ENCODE measurements at regions not wholly inside any gene's neighbourhood (a gene's known extent, or its start where the extent isn't known, plus 50 kb on each side); places are given as distances from the start of the nearest gene placed in this dataset.

DNA sequence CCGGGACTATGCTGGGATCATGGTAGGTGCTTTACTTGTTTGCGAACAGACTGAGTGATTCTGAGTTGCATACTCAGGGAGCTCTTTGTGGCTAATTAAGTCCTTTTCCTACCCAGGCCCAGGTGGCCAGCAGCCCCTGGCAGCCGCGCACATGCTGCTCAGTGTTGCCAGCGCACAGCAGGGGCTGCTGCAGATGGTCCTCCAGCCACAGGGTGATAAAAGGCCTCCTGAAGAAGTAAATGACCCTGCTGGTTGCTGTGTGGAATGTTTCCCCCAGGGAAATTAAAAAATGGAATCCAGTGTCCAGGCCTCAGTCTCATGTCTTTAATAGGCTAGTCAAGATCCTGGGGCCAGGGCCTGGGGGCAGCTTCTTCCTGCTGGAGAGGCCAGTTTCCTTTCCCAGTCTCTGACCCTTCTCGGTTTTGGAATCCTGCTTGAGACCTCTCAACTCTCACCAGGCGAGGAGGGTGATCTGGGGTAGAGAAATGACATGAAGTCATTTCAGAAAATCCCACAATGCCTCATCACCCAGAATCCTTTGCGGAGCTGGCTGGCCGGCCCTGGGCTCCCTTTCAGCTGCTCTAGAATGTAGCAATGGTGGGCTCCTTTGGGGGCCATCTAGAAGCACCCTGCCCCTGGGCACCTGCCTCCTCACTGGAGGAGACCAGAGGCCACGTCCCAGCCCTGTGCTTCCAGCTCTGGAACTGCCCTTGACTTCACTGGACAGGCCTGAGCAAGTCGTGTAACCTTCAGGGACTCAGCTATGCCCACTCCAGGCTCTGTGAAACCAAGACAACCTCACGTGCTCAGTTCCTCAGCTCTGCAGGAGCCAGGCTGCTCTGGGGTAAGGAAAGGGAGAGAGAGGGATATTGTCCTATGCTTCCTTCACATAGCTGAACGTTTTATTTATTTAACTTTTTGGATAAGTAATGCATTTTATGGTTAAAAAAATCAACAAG is 131.4 kb downstream of the MRPS6 start:
- H3K27ac ChIP-seq (ENCODE audit: extremely low read length, insufficient read depth, low read length) = no peak overlapping the region
- H3K4me1 ChIP-seq (ENCODE audit: insufficient read depth, low read length) = peaks cover 38% of the 10 kb centered on the region
- ChIA-PET POLR2A (no interaction called here), CTCF (ENCODE audit: low intra/inter-chr PET ratio, low total read pairs) (no interaction called here)
- peak overlapping the region; percentile 9; the same call in 1 of the 2 replicates for H3K4me2 ChIP-seq (ENCODE audit: low read depth, low read length)
- no peaks in the 10 kb centered on the region for H3K79me2 ChIP-seq (ENCODE audit: insufficient read depth, low read length)
- intact Hi-C loops (cut with micrococcal nuclease; ENCODE audit: unreplicated experiment) (loop anchor here (5.0 to 10.0 kb wide), 3 partner anchors 72 to 1610 kb away; no protein-coding TSS in a partner anchor), in situ Hi-C loops (cut with HindIII; ENCODE audit: extremely low pct_ligation_motif_present, low pct_unique_long_range_greater_than_20kb) (loop anchor here (5.0 to 10.0 kb wide), 2 partner anchors 130 to 282 kb away; partner anchors contain the start of genes MRPS6 and SLC5A3)
- TF ChIP-seq TEAD2 (CRISPR knock-in tag; IDR thresholded peaks at IDR 0.05) (no peak), ZNF589 (CRISPR knock-in tag; conservative IDR thresholded peaks at IDR 0.05) (no peak), DPF2 (CRISPR knock-in tag; IDR thresholded peaks at IDR 0.05; ENCODE audit: borderline replicate concordance, low read depth) (no peak), NFKB2 (CRISPR knock-in tag; IDR thresholded peaks at IDR 0.05; ENCODE audit: borderline replicate concordance) (no peak), MED8 (CRISPR knock-in tag; IDR thresholded peaks at IDR 0.05; ENCODE audit: insufficient replicate concordance) (no peak)
- TF ChIP-seq, protein P1, sequence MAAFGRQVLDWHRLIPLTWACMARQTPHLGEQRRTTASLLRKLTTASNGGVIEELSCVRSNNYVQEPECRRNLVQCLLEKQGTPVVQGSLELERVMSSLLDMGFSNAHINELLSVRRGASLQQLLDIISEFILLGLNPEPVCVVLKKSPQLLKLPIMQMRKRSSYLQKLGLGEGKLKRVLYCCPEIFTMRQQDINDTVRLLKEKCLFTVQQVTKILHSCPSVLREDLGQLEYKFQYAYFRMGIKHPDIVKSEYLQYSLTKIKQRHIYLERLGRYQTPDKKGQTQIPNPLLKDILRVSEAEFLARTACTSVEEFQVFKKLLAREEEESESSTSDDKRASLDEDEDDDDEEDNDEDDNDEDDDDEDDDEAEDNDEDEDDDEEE (CRISPR knock-in tag; IDR thresholded peaks at IDR 0.05) = no peak
- TF ChIP-seq, protein P2, sequence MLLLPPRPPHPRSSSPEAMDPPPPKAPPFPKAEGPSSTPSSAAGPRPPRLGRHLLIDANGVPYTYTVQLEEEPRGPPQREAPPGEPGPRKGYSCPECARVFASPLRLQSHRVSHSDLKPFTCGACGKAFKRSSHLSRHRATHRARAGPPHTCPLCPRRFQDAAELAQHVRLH (CRISPR knock-in tag; IDR thresholded peaks at IDR 0.05; ENCODE audit: borderline replicate concordance, low read depth) = no peak
- TF ChIP-seq, protein P3, sequence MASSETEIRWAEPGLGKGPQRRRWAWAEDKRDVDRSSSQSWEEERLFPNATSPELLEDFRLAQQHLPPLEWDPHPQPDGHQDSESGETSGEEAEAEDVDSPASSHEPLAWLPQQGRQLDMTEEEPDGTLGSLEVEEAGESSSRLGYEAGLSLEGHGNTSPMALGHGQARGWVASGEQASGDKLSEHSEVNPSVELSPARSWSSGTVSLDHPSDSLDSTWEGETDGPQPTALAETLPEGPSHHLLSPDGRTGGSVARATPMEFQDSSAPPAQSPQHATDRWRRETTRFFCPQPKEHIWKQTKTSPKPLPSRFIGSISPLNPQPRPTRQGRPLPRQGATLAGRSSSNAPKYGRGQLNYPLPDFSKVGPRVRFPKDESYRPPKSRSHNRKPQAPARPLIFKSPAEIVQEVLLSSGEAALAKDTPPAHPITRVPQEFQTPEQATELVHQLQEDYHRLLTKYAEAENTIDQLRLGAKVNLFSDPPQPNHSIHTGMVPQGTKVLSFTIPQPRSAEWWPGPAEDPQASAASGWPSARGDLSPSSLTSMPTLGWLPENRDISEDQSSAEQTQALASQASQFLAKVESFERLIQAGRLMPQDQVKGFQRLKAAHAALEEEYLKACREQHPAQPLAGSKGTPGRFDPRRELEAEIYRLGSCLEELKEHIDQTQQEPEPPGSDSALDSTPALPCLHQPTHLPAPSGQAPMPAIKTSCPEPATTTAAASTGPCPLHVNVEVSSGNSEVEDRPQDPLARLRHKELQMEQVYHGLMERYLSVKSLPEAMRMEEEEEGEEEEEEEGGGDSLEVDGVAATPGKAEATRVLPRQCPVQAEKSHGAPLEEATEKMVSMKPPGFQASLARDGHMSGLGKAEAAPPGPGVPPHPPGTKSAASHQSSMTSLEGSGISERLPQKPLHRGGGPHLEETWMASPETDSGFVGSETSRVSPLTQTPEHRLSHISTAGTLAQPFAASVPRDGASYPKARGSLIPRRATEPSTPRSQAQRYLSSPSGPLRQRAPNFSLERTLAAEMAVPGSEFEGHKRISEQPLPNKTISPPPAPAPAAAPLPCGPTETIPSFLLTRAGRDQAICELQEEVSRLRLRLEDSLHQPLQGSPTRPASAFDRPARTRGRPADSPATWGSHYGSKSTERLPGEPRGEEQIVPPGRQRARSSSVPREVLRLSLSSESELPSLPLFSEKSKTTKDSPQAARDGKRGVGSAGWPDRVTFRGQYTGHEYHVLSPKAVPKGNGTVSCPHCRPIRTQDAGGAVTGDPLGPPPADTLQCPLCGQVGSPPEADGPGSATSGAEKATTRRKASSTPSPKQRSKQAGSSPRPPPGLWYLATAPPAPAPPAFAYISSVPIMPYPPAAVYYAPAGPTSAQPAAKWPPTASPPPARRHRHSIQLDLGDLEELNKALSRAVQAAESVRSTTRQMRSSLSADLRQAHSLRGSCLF (CRISPR knock-in tag; IDR thresholded peaks at IDR 0.05; ENCODE audit: borderline replicate concordance) = no peak
- TF ChIP-seq, protein P4, sequence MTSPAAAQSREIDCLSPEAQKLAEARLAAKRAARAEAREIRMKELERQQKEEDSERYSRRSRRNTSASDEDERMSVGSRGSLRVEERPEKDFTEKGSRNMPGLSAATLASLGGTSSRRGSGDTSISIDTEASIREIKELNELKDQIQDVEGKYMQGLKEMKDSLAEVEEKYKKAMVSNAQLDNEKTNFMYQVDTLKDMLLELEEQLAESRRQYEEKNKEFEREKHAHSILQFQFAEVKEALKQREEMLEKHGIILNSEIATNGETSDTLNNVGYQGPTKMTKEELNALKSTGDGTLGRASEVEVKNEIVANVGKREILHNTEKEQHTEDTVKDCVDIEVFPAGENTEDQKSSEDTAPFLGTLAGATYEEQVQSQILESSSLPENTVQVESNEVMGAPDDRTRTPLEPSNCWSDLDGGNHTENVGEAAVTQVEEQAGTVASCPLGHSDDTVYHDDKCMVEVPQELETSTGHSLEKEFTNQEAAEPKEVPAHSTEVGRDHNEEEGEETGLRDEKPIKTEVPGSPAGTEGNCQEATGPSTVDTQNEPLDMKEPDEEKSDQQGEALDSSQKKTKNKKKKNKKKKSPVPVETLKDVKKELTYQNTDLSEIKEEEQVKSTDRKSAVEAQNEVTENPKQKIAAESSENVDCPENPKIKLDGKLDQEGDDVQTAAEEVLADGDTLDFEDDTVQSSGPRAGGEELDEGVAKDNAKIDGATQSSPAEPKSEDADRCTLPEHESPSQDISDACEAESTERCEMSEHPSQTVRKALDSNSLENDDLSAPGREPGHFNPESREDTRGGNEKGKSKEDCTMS (CRISPR knock-in tag; conservative IDR thresholded peaks at IDR 0.05) = no peak
- TF ChIP-seq, protein P5, sequence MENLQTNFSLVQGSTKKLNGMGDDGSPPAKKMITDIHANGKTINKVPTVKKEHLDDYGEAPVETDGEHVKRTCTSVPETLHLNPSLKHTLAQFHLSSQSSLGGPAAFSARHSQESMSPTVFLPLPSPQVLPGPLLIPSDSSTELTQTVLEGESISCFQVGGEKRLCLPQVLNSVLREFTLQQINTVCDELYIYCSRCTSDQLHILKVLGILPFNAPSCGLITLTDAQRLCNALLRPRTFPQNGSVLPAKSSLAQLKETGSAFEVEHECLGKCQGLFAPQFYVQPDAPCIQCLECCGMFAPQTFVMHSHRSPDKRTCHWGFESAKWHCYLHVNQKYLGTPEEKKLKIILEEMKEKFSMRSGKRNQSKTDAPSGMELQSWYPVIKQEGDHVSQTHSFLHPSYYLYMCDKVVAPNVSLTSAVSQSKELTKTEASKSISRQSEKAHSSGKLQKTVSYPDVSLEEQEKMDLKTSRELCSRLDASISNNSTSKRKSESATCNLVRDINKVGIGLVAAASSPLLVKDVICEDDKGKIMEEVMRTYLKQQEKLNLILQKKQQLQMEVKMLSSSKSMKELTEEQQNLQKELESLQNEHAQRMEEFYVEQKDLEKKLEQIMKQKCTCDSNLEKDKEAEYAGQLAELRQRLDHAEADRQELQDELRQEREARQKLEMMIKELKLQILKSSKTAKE (CRISPR knock-in tag; IDR thresholded peaks at IDR 0.05; ENCODE audit: borderline replicate concordance) = no peak
- H4K20me1 ChIP-seq (ENCODE audit: insufficient read depth, low read length) = no peaks in the 10 kb centered on the region
- DNase-seq (ENCODE audit: low spot score) (no peak), ATAC-seq (no peak), FAIRE-seq (no peak)
- 46% methylated on average over 8 of the region's 13 CpGs for WGBS (ENCODE audit: low lambda C conversion rate)
- H2AFZ ChIP-seq (ENCODE audit: low read length) = peak overlapping the region; percentile 3
- H3K9me3 ChIP-seq (ENCODE audit: low read length) = no peaks in the 10 kb centered on the region
- H3K4me3 ChIP-seq (replicated peaks in 1 of 3; ENCODE audit: insufficient read depth in 1 of 3, low read depth in 2 of 3, low read length in 3 of 3) = no peak overlapping the region
- no peak overlapping the region for H3K9ac ChIP-seq (ENCODE audit: insufficient read depth, low read depth, low read length)
- H3K27me3 ChIP-seq (ENCODE audit: control insufficient read depth in 1 of 2, insufficient read depth in 2 of 2, low read length in 2 of 2) = no peaks in the 10 kb centered on the region
- no TSS peak for BruUV-seq (replicated peaks)
- H3K36me3 ChIP-seq (replicated peaks in 1 of 2; ENCODE audit: control insufficient read depth in 1 of 2, insufficient read depth in 2 of 2, low read length in 2 of 2) = no peaks in the 10 kb centered on the region

Data from HepG2 (cell line).